ENCODE measurements at regions not wholly inside any gene's neighbourhood (a gene's known extent, or its start where the extent isn't known, plus 50 kb on each side); places are given as distances from the start of the nearest gene placed in this dataset.
A peak's percentile ranks its signal among the peaks of the same experiment; 100 is the strongest.

DNA sequence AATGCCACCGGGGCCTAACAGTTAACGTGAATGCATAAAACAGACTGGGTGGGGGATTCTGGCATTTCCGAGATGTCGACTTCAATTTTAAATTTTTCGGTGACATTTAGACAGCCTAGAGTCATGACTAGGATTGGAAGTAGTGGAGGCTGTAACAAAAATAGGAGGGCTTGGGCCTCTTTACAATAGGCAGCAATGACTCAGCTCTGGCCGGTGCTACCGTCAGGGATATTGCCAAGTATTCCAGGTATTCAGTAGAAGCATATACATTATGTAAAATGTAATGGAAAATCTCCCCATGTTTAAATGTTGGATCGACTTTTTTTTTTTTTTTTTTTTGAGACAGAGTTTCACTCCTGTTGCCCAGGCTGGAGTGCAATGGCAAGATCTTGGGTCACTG is 136.2 kb upstream of the STMND1 start:
- H4K20me1 ChIP-seq (replicated peaks; ENCODE audit: insufficient read depth): no peaks in the 10 kb centered on the region
- H3K4me1 ChIP-seq (ENCODE audit: insufficient read depth): peaks cover 10% of the 10 kb centered on the region; the same call in 1 of the 2 replicates
- no peak overlapping the region for H3K4me3 Mint-ChIP-seq
- no peak overlapping the region for H3K27ac ChIP-seq (ENCODE audit: low read depth)
- H3K27me3 ChIP-seq (ENCODE audit: insufficient read depth): no peaks in the 10 kb centered on the region
- 0 out of 2 replicates have a peak overlapping the region, but pooled peaks have one; percentile 38 for H2AFZ ChIP-seq
- no peaks in the 10 kb centered on the region for H3F3A ChIP-seq (replicated peaks; ENCODE audit: low read depth)
- H3K9me3 Mint-ChIP-seq: no peaks in the 10 kb centered on the region
- no peak for TF ChIP-seq CREB1 (CRISPR knock-in tag; IDR thresholded peaks at IDR 0.05; ENCODE audit: low read depth)
- no peak for TF ChIP-seq STAT1 (IDR thresholded peaks at IDR 0.05; ENCODE audit: unreplicated experiment)
- TF ChIP-seq, protein P1, sequence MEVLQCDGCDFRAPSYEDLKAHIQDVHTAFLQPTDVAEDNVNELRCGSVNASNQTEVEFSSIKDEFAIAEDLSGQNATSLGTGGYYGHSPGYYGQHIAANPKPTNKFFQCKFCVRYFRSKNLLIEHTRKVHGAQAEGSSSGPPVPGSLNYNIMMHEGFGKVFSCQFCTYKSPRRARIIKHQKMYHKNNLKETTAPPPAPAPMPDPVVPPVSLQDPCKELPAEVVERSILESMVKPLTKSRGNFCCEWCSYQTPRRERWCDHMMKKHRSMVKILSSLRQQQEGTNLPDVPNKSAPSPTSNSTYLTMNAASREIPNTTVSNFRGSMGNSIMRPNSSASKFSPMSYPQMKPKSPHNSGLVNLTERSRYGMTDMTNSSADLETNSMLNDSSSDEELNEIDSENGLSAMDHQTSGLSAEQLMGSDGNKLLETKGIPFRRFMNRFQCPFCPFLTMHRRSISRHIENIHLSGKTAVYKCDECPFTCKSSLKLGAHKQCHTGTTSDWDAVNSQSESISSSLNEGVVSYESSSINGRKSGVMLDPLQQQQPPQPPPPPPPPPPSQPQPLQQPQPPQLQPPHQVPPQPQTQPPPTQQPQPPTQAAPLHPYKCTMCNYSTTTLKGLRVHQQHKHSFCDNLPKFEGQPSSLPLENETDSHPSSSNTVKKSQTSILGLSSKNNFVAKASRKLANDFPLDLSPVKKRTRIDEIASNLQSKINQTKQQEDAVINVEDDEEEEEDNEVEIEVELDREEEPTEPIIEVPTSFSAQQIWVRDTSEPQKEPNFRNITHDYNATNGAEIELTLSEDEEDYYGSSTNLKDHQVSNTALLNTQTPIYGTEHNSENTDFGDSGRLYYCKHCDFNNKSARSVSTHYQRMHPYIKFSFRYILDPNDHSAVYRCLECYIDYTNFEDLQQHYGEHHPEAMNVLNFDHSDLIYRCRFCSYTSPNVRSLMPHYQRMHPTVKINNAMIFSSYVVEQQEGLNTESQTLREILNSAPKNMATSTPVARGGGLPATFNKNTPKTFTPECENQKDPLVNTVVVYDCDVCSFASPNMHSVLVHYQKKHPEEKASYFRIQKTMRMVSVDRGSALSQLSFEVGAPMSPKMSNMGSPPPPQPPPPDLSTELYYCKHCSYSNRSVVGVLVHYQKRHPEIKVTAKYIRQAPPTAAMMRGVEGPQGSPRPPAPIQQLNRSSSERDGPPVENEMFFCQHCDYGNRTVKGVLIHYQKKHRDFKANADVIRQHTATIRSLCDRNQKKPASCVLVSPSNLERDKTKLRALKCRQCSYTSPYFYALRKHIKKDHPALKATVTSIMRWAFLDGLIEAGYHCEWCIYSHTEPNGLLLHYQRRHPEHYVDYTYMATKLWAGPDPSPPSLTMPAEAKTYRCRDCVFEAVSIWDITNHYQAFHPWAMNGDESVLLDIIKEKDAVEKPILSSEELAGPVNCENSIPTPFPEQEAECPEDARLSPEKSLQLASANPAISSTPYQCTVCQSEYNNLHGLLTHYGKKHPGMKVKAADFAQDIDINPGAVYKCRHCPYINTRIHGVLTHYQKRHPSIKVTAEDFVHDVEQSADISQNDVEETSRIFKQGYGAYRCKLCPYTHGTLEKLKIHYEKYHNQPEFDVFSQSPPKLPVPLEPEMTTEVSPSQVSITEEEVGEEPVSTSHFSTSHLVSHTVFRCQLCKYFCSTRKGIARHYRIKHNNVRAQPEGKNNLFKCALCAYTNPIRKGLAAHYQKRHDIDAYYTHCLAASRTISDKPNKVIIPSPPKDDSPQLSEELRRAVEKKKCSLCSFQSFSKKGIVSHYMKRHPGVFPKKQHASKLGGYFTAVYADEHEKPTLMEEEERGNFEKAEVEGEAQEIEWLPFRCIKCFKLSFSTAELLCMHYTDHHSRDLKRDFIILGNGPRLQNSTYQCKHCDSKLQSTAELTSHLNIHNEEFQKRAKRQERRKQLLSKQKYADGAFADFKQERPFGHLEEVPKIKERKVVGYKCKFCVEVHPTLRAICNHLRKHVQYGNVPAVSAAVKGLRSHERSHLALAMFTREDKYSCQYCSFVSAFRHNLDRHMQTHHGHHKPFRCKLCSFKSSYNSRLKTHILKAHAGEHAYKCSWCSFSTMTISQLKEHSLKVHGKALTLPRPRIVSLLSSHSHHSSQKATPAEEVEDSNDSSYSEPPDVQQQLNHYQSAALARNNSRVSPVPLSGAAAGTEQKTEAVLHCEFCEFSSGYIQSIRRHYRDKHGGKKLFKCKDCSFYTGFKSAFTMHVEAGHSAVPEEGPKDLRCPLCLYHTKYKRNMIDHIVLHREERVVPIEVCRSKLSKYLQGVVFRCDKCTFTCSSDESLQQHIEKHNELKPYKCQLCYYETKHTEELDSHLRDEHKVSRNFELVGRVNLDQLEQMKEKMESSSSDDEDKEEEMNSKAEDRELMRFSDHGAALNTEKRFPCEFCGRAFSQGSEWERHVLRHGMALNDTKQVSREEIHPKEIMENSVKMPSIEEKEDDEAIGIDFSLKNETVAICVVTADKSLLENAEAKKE (CRISPR knock-in tag; IDR thresholded peaks at IDR 0.05): no peak
- no peak for TF ChIP-seq NANOG (IDR thresholded peaks at IDR 0.05; ENCODE audit: borderline replicate concordance)
- TF ChIP-seq JUNB (IDR thresholded peaks at IDR 0.05; ENCODE audit: unreplicated experiment): no peak
- TF ChIP-seq ZNF331 (CRISPR knock-in tag; IDR thresholded peaks at IDR 0.05; ENCODE audit: low read depth): no peak
- H3K27ac Mint-ChIP-seq: no peak overlapping the region
- H3K27me3 Mint-ChIP-seq (ENCODE audit: insufficient read depth, low read depth, poor library complexity): peaks cover 3% of the 10 kb centered on the region
- H3K4me1 Mint-ChIP-seq: peaks cover 9% of the 10 kb centered on the region
- no peaks in the 10 kb centered on the region for H3K36me3 Mint-ChIP-seq (ENCODE audit: low read depth)
- no peak overlapping the region for H3K4me2 ChIP-seq
- no peaks in the 10 kb centered on the region for H3K79me2 ChIP-seq (replicated peaks; ENCODE audit: insufficient read depth)
- no peaks in the 10 kb centered on the region for H3K9me2 ChIP-seq (ENCODE audit: insufficient read depth)
- H3K4me3 ChIP-seq: no peak overlapping the region
- no peak for ATAC-seq
- no peaks in the 10 kb centered on the region for H3K36me3 ChIP-seq (ENCODE audit: insufficient read depth)
- DNase-seq (ENCODE audit: low spot score): no peak

Data from GM23338 (cell line).